ENCODE measurements at regions not wholly inside any gene's neighbourhood (a gene's known extent, or its start where the extent isn't known, plus 50 kb on each side); places are given as distances from the start of the nearest gene placed in this dataset.
"Not testable (repeated sequence)": the region's sequence is repeated elsewhere in the genome, so short reads cannot be mapped to it uniquely, and the experiment has no call there.

DNA sequence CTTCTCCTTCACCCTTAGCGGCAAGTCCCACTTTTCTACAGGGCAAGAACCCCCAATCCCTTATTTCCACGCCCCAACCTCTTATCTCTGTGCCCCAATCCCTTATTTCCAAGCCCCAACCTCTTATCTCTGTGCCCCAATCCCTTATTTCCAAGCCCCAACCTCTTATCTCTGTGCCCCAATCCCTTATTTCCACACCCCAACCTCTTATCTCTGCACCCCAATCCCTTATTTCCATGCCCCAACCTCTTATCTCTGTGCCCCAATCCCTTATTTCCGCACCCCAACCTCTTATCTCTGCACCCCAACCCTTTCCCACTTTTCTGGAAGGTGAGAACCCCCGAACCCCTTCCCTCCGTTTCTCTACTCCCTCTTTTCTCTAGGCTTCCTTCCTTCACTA lies 116.1 kb upstream of the GJE1 start:
- not testable (repeated sequence) for DNase-seq (ENCODE audit: low read depth in 1 of 2, low spot score in 1 of 2)

DNA sequence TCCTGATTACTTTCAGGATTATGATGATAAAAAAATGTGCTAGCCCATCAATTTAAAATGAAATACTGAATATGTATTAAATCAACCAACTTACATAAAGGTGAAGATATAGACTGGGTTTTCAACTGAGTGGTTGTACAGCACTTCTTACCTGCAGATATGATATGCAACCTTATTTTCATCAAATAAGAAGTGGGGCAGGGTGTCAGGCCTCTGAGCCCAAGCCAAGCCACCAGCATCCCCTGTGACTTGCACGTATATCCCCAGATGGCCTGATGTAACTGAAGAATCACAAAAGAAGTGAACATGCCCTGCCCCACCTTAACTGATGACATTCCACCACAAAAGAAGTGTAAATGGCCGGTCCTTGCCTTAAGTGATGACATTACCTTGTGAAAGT lies 117.3 kb upstream of the GJE1 start:
- DNase-seq (ENCODE audit: low read depth in 1 of 2, low spot score in 1 of 2), result not testable (repeated sequence)

DNA sequence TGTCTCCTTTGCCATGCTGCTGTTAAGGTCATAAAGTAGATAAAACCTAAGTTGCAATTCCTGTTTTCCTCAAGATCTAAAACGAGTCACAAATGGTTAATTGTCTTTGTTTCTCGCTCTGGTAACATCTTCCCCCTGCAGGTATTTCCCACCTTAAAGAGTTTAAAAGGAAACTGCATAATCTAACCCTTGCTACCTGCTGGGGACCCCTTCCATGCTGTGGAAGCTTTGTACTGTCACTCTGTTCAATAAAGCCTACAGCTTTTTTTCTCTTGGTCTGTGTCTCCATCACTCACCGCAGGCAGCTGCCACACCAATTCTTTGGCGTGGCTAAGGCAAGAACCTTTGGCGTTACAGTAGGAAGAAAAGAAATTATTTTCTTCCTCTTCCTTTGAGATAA lies 117.7 kb upstream of the GJE1 start:
- DNase-seq (ENCODE audit: low read depth in 1 of 2, low spot score in 1 of 2), result no peak

DNA sequence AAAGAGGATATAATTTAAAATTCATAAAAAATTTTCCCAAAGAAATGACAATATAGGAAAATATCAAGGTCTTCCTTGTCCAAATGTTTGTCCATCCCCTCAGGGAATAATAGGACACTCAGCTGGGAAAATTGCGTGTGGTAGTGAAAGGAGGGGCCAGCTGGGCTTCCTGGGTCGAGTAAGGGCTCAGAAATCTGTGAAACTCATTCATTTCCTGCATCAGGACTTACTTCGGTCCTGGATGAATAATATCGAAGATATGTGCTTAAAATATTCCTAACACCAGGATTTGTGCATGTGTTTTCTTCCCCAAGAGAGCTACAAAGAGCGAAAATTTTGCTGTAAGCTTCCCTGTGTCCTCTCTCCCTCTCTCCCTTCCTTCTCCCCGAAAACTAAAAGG lies 118.2 kb upstream of the GJE1 start:
- DNase-seq (ENCODE audit: low read depth in 1 of 2, low spot score in 1 of 2), result no peak

DNA sequence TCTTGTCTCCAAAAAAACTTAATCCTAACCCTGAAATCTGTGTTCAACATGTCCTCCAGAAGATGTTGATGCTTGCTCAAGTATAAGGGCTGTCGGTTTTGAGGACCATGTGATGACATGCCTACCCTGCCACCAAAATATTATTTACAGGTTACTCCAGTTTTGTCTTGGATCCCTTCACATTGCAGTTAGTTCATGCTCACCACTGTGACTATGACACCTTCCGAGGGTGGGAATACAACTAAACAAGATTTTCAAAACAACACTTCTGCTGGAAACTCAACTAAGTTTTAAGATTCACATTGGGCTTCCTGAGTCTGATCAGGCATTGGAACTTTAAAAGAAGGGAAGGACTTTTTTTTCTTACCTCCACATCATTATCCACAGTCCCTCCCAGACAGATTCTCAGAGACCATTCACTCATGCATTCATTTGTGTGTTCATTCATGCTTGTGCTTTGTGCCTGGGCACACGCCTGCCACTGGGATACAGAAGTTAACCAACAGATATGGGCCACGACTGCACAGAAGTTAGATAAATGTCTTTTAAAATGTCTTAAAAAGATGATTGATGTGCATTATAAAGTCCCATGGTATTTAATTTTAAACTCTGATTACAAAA lies 118.7 kb upstream of the GJE1 start:
- DNase-seq (ENCODE audit: low read depth in 1 of 2, low spot score in 1 of 2), result no peak

DNA sequence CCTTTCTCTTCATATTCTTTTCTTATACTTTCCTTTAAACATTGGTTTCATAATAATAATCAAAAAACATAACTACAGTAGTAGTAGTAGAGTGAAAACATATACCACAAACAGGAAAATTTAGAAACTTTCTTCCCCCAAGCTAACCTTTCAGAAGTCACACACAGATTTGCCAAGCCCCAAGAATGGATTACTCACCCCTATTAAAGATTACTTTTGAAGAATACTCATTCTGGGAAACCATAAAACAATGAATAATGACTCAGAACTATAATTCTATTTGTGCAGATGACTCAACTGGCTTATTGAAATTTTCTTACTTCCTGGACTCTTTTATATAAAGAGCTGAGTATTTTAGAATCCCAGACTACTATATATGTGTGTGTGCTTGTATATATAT lies 119.4 kb upstream of the GJE1 start:
- no peak for DNase-seq (ENCODE audit: low read depth in 1 of 2, low spot score in 1 of 2)

DNA sequence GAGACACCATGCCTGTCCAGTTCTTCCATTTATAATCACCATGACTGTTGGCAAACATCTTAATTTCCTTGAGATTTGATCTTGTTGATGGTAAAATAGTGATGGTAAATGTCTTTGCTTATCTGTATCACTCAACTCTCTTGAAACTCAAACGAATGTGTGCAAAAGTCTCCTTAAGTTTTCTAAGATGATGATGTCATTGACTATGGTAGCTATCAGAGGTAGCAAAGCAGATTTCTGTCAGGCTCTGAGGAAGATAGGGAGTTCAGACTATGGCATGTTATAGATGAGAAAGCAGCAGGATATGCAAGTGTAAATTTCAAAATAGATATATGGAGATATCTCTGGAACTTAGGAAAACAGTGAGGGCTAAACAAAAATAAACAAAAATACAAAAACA lies 121.0 kb upstream of the GJE1 start:
- DNase-seq (ENCODE audit: low read depth in 1 of 2, low spot score in 1 of 2), result no peak

DNA sequence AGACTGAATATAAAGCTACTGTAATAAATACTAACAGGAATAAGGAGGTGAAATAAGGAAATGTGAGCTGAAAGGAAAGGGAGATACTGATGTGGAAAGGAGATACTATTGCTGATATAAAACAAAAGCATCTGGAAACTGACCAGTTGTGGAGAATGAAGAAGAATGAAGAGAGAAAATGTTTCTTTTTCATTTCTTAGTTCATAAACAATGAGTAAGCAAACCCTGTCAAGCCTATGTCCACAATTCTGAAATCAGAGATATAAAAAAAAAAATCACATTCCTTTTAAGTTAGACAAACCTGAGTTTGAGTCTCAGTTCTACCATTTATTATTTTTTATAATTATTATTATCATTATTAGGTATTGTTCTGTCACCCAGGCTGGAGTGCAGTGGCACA lies 121.6 kb upstream of the GJE1 start:
- no peak for DNase-seq (ENCODE audit: low read depth in 1 of 2, low spot score in 1 of 2)

DNA sequence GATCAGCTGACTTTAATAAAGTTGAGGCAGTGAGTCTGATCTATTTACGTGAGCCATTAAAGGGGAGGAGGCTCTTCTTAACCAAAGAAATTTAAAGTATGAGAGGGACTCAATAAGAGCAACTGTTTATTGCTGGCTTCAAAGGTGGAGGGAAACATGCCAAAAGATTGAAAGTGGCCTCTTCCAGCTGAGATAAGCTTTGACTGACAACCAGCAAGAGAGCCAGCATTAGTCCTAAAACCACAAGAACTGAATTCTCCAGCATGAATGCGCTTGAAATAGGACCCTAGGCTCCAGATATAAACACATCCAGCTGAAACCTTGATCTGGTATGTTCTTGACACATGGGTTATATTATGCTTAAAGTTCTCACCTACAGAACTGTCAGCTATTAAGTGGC lies 123.1 kb upstream of the GJE1 start:
- DNase-seq (ENCODE audit: low read depth in 1 of 2, low spot score in 1 of 2), result no peak

DNA sequence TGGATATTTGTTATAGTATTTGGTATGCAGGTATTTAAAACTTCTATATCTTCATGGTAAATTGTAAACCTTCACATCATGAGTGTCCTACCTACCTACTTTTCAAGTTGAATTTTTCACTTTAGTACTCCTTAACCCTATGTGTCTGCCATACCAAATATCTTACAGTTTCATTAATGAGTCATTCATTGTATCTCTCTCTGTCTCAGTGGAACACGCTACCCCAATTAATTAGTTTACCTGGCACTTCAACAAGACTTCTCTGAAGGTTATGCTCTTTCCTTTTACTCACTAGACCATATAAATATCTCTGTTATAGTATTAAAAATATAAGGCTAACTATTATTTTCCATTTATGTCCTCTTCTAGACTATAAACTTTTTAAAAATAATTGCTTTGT lies 123.9 kb upstream of the GJE1 start:
- no peak for DNase-seq (ENCODE audit: low read depth in 1 of 2, low spot score in 1 of 2)

DNA sequence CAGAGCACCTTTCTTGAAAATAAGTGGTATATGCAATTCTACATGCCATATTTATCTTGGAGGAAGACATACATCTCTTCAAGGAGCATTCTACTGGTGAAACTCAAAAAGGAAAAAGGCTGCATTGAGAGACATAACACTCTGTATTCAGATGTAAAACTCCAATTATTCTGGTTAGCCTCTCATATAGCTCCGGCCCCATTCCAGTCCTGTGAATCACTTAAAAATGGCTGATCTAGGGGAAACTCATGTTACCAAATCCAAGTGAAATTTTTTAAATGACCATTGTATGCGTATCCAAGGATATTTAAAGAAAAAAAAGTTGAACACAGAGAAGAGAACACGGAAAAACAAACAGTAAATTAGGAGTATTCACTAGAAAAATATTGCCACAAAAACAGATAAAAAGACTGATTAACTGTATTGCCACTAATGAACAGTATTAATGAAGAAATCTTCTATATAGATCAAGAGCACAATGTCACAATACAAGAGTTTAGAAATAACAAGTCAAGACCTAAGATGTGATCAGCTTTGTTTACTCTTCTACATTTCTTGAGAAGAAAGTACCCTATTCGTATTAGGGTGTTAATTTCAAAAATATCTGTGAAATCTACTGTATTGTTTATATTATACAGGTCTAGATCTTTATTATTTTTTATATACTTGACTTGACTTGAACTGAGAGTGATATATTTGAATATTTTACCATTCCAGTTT lies 124.5 kb upstream of the GJE1 start:
- no peak for DNase-seq (ENCODE audit: low read depth in 1 of 2, low spot score in 1 of 2)

DNA sequence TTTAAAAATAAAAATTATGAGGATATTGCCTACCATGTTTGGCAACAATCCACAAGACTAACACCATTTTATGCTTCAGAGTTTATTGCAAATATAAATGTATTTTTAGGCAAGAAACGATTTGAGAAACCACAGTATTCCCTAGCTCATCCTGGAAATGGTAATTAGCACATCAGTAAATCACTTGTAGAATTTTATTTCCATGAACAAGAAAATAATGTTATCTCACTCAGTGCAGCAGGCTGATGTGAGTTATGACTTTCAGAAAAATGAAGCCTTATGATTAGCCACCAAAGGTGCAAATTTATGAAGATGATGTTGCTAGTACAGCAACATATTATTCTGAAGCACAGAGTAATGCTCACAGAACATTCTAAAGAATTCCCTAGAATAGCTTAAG lies 127.7 kb upstream of the GJE1 start:
- DNase-seq (ENCODE audit: low read depth in 1 of 2, low spot score in 1 of 2), result no peak

DNA sequence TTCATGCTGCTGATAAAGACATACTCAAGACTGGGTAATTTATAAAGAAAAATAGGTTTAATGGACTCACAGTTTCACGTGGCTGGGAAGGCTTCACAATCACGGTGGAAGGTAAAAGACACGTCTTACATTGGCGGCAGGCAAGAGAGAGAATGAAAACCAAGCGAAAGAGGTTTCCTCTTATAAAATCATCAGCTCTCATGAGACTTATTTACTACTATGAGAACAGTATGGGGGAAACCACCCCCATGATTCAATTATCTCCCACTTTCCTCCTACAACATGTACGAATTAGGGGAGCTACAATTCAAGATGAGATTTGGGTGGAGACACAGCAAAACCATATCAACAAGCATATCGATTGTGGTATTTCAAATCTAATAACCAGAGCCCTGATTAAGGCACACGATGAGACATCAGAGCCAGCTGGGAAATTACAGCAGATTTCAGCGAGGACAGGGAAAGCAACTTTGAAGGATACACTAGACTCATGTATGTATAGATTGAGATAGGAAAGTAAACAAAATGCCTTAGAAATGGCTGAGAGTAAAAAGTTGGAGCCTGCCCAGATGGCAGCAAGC lies 129.8 kb upstream of the GJE1 start:
- no peak for DNase-seq (ENCODE audit: low read depth in 1 of 2, low spot score in 1 of 2)

DNA sequence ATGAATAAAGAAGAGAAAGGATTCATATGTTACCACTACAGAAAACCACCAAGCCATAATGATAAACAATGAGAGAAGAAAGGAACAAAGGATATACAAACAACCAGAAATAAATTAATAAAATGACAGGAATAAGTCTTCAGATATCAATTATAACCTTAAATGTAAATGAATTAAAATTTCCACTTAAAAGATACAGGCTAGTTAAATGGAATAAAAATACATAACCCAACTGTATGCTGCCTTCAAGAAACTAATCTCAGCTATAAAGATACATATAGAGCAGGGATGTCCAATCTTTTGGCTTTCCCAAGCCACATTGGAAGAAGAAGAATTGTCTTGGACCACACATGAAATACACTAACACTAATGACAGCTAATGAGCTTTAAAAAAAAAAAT lies 135.9 kb upstream of the GJE1 start:
- no peak for DNase-seq (ENCODE audit: low read depth in 1 of 2, low spot score in 1 of 2)

DNA sequence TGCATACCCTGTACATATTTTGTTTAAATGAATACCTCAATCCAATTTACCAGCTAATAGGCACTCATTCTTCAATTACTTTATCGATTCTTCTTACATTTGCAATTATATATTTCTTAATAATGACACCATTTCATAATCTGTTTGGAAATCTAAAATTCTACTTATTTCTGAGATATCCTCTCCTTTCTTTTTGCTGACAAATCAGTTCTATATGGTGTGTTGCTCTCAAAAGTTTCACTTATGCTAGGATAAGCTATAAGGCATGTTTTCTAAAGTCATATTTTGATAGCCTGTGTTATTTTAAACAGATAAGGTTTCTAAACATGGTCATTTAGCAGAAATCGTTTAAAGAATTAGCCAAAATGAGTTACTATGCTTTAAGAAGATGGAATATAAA lies 140.6 kb upstream of the GJE1 start:
- no peak for DNase-seq (ENCODE audit: low read depth in 1 of 2, low spot score in 1 of 2)

DNA sequence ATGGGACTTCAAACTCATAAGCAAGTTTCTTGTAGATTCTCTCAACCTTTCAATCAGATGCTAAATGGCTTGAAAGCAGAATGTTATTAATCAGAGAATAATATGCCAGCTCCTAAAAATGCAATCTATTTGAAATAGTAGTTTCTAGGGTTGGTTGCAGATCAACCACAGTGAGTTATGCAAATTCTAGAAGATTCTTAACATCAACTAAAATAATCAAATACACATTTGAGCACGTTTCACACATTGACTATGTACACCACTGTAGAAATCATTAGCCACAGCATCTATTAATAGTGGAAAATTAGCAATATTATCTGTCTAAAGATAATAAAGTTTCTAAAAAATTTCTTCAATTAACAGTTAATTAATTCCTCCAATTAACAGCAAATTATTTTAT lies 141.9 kb upstream of the GJE1 start:
- no peak for DNase-seq (ENCODE audit: low read depth in 1 of 2, low spot score in 1 of 2)

DNA sequence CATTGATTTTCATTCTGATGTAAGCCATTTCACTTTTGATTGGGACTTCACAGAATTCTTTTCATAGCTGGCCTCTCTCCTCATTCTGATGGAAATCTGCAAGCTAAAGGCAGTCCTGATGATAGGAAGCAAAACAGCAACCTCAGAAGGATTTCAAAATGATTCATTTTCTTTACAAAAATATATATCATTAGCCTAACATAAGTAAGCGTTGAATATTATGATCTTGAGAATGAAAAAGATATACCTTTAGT lies 143.1 kb upstream of the GJE1 start:
- DNase-seq (ENCODE audit: low read depth in 1 of 2, low spot score in 1 of 2), result no peak

DNA sequence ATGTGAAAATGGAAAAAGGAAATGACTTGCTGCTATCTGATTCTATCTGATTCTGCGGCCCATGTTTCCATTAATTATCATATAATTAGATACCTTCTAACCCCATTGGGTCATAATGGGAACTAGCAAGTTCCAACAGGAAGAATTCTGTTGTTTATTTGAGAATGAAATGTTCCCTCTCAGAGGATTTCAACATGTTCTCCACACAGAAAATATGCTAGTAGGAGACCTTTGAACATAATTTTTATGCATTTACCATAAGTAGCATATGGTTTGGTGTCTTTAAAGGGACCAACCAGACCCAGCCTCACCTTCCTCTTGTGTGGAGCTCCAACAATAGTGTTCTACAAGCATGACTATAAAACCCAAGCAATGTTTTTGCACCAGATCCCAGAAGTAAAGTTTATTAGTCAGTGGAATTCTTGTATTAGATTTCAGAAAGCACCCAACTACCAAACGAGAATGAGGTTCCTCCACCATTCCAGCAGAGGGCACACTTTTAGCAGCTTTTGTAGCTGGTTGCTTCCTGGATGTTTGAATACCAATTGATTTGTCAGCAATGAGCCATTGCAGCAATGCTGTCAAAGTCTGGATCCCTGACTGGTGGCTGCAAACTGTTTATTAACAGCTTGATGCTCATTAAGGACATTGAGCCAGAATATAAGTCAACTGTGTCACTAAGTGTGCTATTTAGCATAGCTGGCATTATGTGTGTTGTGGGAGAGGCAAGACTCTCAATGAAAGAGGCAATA lies 143.6 kb upstream of the GJE1 start:
- DNase-seq (ENCODE audit: low read depth in 1 of 2, low spot score in 1 of 2), result no peak

DNA sequence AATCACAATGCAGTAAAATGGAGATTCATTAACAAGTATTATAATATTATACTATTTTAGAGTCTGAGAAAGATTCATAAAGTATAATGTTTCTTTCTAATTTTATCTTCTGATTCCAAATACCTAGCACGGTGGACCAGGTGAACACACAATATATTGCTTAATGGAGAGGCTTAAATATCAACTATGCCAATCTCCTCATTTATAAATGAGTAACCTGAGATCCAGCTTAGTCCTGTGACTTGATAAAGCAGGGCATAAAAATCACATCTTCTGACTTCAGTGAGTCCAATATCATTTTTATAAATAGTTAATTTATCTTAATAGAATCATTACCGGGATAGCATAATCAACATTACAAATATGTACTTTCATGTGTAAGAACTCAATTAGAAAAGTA lies 144.4 kb upstream of the GJE1 start:
- DNase-seq (ENCODE audit: low read depth in 1 of 2, low spot score in 1 of 2), result no peak

DNA sequence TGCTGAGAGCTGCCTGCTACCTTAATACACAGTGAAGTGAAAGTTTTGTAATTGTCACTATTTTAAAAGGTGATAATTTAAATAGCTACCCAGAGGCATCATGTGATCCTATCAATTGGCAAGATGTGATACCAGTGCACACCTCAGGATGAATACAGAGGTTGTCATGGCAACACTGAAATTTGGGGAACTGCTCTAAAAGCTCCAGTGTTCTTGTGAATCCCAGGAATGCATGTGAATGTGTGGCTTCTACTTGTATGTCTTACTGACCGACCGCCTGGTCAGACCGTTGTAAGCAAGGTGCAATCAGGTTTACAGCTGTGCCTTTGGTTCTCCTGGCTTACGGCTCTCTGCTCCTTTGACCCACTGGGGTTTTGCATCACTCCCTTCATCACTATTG lies 146.3 kb upstream of the GJE1 start:
- no peak for DNase-seq (ENCODE audit: low read depth in 1 of 2, low spot score in 1 of 2)

DNA sequence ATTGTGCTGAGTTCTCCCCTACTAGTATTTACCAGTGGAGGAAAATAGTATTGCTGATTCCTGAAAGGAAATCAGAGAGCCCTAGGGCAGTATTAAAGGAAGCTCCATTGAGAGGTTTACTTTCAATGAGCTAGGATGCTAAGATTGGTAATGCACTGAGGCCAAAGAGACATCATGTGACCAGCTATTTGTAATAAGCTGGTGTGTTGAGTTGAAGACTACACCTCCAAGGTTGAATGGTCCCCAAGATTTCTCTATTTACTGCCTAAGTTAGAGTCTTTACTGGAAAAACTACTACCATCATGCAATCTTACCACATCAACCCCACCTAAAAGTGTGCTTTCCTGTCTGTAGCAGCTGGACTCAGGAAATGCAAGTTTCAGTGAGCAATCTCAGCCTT lies 151.5 kb upstream of the GJE1 start:
- no peak for DNase-seq (ENCODE audit: low read depth in 1 of 2, low spot score in 1 of 2)

DNA sequence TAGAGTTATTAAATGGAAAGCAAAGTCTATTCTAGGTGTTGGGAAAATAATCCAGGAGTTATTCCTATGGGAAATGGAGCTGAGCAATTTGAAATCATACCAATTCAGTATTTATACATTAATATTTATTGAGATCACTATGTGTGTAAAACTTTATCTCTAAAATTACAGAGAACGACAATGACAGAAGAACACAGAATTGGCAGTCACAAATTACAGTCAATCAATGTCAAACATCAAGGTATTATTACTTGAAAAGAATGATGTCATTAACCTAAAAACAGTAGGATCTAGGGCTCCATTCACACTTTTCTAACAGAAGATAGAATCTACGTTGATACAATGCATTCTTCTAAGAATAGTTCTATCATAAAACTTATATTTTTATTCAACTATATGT lies 154.9 kb upstream of the GJE1 start:
- no peak for DNase-seq (ENCODE audit: low read depth in 1 of 2, low spot score in 1 of 2)

DNA sequence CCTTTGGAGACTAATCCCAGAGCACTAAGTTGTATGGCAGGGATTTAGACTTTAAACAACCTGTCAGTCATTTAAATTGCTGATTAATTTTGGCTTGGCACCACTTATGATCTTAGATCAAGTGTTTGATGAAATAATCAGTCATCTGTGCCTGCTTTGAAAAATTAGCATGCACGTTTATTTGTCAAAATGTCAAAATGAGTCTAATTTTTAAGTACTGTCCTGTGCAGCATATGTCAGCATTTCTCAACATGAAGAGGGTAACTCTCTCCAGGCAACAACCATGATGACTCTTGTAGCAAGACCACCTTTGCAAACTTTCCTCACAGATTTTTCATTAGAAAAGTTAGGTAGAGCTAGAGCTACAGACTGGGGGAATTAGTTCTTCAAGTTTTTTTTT lies 155.7 kb upstream of the GJE1 start:
- no peak for DNase-seq (ENCODE audit: low read depth in 1 of 2, low spot score in 1 of 2)
